BE2C (cell line): ENCODE measurements at regions not wholly inside any gene's neighbourhood (a gene's known extent, or its start where the extent isn't known, plus 50 kb on each side); places are given as distances from the start of the nearest gene placed in this dataset.

ENCODE experiments used
- DNase-seq: peaks from one replicate; pipeline ENCODE4 v3.0.0-alpha.2; 2020
- H3K27me3 ChIP-seq: fragments of 250-450 bp; sonication (Bioruptor Pico); 2 replicates; pipeline ENCODE4 v1.5.1; 2020; ENCODE audit warnings: mild to moderate bottlenecking
- H3K36me3 ChIP-seq: fragments of 250-450 bp; sonication (Bioruptor Pico); 2 replicates; pipeline ENCODE4 v1.5.1; 2020; ENCODE audit warnings: mild to moderate bottlenecking
- H3K4me1 ChIP-seq: fragments of 250-450 bp; sonication (Bioruptor Pico); 2 replicates; pipeline ENCODE4 v1.5.1; 2020
- H3K4me3 ChIP-seq: 2 replicates; pipeline ENCODE4 v1.5.1; 2011; ENCODE audit warnings: low read depth, low read length
- H3K9me3 ChIP-seq: fragments of 250-450 bp; sonication (Bioruptor Pico); 2 replicates; pipeline ENCODE4 v1.5.1; 2020
- TF ChIP-seq, protein P1 (sequence below): IDR thresholded peaks from 2 replicates; pipeline ENCODE4 v1.5.1; 2012; ENCODE audit warnings: mild to moderate bottlenecking, low read depth, low read length

DNA sequence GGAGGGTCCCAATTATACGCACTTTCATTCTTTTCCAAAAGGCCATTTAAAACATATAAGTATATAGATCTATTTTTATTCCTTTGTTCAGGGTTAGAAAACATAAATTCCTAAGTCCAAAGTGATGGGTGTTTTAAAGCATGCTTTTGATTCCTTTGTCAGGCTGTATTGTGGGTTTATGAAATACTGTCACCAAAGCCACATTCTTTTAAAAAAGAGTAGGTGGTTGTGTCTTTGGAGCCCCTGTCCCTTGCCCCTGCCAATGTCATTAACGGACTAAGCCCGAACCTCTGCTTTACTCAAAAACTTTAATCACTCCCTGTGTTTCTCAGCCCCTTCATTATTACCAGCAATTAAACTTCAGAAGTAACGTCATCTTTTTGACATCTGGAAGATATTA lies 104.9 kb upstream of the APCDD1 start:
- H3K9me3 ChIP-seq: no peaks in the 10 kb centered on the region
- H3K27me3 ChIP-seq: no peaks in the 10 kb centered on the region
- H3K4me1 ChIP-seq: no peaks in the 10 kb centered on the region
- DNase-seq: no peak
- no peak overlapping the region for H3K4me3 ChIP-seq
- TF ChIP-seq, protein P1, sequence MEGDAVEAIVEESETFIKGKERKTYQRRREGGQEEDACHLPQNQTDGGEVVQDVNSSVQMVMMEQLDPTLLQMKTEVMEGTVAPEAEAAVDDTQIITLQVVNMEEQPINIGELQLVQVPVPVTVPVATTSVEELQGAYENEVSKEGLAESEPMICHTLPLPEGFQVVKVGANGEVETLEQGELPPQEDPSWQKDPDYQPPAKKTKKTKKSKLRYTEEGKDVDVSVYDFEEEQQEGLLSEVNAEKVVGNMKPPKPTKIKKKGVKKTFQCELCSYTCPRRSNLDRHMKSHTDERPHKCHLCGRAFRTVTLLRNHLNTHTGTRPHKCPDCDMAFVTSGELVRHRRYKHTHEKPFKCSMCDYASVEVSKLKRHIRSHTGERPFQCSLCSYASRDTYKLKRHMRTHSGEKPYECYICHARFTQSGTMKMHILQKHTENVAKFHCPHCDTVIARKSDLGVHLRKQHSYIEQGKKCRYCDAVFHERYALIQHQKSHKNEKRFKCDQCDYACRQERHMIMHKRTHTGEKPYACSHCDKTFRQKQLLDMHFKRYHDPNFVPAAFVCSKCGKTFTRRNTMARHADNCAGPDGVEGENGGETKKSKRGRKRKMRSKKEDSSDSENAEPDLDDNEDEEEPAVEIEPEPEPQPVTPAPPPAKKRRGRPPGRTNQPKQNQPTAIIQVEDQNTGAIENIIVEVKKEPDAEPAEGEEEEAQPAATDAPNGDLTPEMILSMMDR: no peak
- no peaks in the 10 kb centered on the region for H3K36me3 ChIP-seq

DNA sequence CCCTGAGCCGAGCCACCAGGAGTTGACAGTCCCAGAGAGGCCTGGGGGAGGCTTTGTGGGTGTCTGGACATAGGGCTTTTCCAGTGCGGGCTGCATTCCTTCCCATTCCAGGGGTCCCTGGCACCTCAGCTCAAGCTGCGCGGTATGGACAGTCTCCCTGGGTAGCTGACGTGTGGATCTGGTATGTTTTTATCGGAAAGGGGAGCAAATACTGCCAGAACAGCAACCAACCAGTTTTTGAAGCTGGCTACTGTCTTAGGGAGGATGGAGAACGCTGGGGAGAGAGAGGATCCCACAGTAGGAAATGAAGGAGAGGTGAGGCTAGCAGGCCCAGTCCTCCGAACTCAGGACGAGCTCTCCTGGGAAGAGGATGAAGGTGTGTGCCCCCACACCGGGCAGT lies 103.8 kb upstream of the APCDD1 start:
- no peak for DNase-seq
- H3K9me3 ChIP-seq: no peaks in the 10 kb centered on the region
- H3K4me3 ChIP-seq: no peak overlapping the region
- H3K4me1 ChIP-seq: no peaks in the 10 kb centered on the region
- no peaks in the 10 kb centered on the region for H3K27me3 ChIP-seq
- no peaks in the 10 kb centered on the region for H3K36me3 ChIP-seq
- TF ChIP-seq, protein P1: no peak

DNA sequence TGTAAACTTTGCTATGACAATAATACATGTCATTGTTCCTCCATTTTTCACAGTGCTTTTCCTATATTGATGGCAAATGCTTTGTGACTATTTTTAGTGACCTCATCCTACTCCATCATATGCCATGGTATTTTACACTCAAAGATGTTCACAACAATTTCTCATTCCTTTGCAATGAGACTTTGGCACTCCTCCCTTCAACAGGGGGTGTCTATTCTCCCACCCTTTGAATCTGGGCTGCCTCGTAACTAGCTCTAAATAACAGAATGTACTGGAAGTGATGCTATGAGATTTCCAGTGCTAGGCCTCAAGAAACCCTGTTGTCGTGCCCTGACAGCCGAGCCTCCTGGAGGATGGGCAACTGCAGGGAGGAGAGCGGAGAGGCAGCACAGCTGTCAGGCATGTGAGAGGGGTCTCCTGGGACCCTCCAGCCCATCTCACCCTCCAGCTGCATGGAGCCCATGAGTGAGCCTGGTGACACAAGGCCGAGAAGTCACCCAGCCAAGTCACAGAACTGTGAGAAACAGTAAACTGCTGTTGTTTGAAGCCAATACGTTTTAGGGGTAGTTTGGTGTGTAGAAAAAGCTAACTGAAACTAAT lies 103.1 kb upstream of the APCDD1 start:
- Histone ChIP-seq H3K4me1 (no peaks in the 10 kb centered on the region), H3K27me3 (no peaks in the 10 kb centered on the region), H3K9me3 (no peaks in the 10 kb centered on the region), H3K4me3 (no peak overlapping the region), H3K36me3 (no peaks in the 10 kb centered on the region)
- no peak for DNase-seq
- TF ChIP-seq, protein P1: no peak

DNA sequence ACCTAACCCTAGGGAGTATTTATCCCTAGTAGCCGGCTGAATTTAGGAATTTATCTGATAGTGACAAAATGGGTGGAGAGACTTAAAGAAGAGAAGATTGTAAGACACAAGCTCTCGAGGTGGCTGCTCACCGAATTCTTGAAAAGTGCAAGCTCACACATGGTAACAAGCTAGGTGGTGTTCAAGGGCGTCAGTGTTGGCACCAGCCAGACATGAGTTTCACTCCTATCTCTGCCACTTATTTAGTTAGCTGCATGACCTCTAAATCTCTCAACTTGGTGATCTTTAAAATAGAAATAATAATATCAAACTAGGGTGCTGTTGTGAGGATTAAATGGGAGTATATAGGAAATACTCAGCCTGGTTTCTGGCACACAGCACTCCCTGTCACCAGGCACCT lies 102.6 kb upstream of the APCDD1 start:
- H3K9me3 ChIP-seq: no peaks in the 10 kb centered on the region
- TF ChIP-seq, protein P1: no peak
- H3K27me3 ChIP-seq: no peaks in the 10 kb centered on the region
- no peak for DNase-seq
- no peaks in the 10 kb centered on the region for H3K4me1 ChIP-seq
- H3K36me3 ChIP-seq: no peaks in the 10 kb centered on the region
- H3K4me3 ChIP-seq: no peak overlapping the region

DNA sequence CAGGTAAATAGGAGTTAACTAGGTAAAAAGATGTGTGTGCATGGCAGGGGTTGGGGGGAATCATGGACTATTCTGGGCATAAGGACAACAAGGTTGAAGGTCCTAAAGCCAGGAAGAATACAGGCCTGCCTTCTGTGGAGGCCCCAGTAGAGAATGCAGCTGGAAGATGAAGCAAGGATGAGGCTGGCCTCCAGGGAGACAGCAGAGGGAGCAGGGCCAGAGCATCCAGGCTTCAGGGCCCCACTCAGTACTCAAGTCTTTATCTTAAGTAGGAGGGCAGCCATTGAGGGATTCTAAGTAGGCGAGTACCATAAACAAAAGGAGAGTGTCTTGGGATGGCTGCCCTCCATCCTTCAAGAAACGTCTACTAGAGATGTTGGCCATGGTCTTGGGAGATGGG lies 101.8 kb upstream of the APCDD1 start:
- no peaks in the 10 kb centered on the region for H3K36me3 ChIP-seq
- no peak for DNase-seq

DNA sequence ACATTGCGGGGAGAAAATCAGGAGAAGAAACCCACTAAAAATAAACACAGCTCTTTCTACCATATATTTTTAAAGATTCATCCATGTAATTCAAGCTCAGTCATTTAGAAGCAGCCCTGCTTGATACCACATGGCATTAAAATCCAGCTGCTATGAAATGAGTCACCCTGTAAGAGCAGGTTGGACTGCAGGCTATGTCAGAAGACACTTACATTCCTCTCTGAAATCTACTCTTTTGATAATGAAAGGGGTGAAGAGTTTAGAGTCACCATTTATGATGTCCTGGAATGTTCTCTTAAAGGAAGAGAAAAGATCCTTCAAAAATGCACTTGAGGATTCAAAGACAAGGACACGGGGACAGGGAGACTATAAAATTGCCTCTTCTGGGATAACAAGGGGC lies 100.6 kb upstream of the APCDD1 start:
- no peak for DNase-seq

More for the DNA sequence above, 101.8 kb upstream of the APCDD1 start:
- H3K4me3 ChIP-seq: no peak overlapping the region
- TF ChIP-seq, protein P1: no peak
- H3K4me1 ChIP-seq: no peaks in the 10 kb centered on the region
- no peaks in the 10 kb centered on the region for H3K27me3 ChIP-seq
- H3K9me3 ChIP-seq: no peaks in the 10 kb centered on the region

More for the DNA sequence above, 100.6 kb upstream of the APCDD1 start:
- TF ChIP-seq, protein P1: no peak
- Histone ChIP-seq H3K27me3 (no peaks in the 10 kb centered on the region), H3K36me3 (no peaks in the 10 kb centered on the region), H3K9me3 (no peaks in the 10 kb centered on the region), H3K4me3 (no peak overlapping the region), H3K4me1 (no peaks in the 10 kb centered on the region)
